ENCODE measurements at regions not wholly inside any gene's neighbourhood (a gene's known extent, or its start where the extent isn't known, plus 50 kb on each side); places are given as distances from the start of the nearest gene placed in this dataset.

GRCh38 chr5:155270725-155271124 lies 257.2 kb downstream of the KIF4B start:
- H3K4me3 Mint-ChIP-seq, result no peak overlapping the region
- H3K9me3 Mint-ChIP-seq, result peaks cover 32% of the 10 kb centered on the region
- TF ChIP-seq, protein P1, sequence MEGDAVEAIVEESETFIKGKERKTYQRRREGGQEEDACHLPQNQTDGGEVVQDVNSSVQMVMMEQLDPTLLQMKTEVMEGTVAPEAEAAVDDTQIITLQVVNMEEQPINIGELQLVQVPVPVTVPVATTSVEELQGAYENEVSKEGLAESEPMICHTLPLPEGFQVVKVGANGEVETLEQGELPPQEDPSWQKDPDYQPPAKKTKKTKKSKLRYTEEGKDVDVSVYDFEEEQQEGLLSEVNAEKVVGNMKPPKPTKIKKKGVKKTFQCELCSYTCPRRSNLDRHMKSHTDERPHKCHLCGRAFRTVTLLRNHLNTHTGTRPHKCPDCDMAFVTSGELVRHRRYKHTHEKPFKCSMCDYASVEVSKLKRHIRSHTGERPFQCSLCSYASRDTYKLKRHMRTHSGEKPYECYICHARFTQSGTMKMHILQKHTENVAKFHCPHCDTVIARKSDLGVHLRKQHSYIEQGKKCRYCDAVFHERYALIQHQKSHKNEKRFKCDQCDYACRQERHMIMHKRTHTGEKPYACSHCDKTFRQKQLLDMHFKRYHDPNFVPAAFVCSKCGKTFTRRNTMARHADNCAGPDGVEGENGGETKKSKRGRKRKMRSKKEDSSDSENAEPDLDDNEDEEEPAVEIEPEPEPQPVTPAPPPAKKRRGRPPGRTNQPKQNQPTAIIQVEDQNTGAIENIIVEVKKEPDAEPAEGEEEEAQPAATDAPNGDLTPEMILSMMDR (IDR thresholded peaks at IDR 0.05), result no peak
- no peak overlapping the region for H3K27ac Mint-ChIP-seq
- no peaks in the 10 kb centered on the region for H3K36me3 Mint-ChIP-seq (ENCODE audit: low read depth)
- no peaks in the 10 kb centered on the region for H3K4me1 Mint-ChIP-seq (ENCODE audit: low read depth)
- H3K27me3 Mint-ChIP-seq (ENCODE audit: insufficient read depth), result peaks cover 3% of the 10 kb centered on the region; the same call in 1 of the 2 replicates
- no peak for DNase-seq

GRCh38 chr5:155274484-155274883 lies 260.9 kb downstream of the KIF4B start:
- peaks cover 42% of the 10 kb centered on the region for H3K9me3 Mint-ChIP-seq
- peaks cover 3% of the 10 kb centered on the region; the same call in 1 of the 2 replicates for H3K27me3 Mint-ChIP-seq (ENCODE audit: insufficient read depth)
- no peak for DNase-seq
- H3K27ac Mint-ChIP-seq, result no peak overlapping the region
- no peaks in the 10 kb centered on the region for H3K4me1 Mint-ChIP-seq (ENCODE audit: low read depth)
- TF ChIP-seq, protein P1 (IDR thresholded peaks at IDR 0.05), result no peak
- H3K4me3 Mint-ChIP-seq, result no peak overlapping the region
- H3K36me3 Mint-ChIP-seq (ENCODE audit: low read depth), result no peaks in the 10 kb centered on the region

DNA sequence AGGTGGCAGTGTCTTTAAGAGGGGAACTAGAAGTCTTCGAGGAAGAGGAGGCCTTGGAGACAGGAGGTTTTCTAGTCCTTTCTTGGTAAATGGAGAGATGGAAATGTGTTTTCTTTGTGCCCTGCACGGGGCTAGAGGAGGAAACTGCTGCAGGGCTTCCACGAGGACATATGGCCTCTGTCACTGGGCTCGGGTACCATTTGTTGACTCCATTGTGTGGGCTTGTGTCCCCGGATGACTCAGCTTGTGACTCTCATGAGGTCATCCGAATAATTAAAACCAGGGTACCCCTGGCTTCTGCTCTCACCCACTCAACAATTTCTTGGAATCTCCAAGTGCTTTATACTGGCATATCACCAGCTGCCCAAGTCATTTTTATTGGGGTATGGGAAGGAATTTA lies 261.7 kb downstream of the KIF4B start:
- H3K27ac Mint-ChIP-seq, result no peak overlapping the region
- H3K4me1 Mint-ChIP-seq (ENCODE audit: low read depth), result no peaks in the 10 kb centered on the region

DNA sequence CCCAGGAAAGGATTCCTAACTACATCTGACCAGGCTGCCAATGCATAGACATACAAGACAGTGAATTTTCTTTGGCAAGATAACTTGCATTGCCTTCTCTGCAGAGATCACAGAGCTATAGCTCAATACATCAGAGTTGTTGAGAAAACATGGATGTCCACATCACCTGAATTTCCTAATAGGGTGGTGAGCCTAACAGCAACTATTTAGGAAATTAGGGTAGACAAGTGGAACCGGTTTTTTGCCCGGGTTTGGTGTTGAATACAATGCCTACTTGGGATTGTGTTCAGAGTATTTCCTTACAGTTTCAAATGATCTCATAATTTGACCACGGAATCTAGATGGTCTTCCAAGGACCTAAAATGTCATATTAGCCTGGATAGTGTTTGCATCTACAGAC lies 262.7 kb downstream of the KIF4B start:
- TF ChIP-seq, protein P1 (IDR thresholded peaks at IDR 0.05), result no peak
- H3K4me3 Mint-ChIP-seq, result no peak overlapping the region
- H3K9me3 Mint-ChIP-seq, result peaks cover 44% of the 10 kb centered on the region
- H3K27me3 Mint-ChIP-seq (ENCODE audit: insufficient read depth), result peaks cover 3% of the 10 kb centered on the region; the same call in 1 of the 2 replicates
- H3K4me1 Mint-ChIP-seq (ENCODE audit: low read depth), result no peaks in the 10 kb centered on the region
- no peak overlapping the region for H3K27ac Mint-ChIP-seq
- no peaks in the 10 kb centered on the region for H3K36me3 Mint-ChIP-seq (ENCODE audit: low read depth)
- DNase-seq, result no peak

More for the DNA sequence above, 261.7 kb downstream of the KIF4B start:
- TF ChIP-seq, protein P1 (IDR thresholded peaks at IDR 0.05), result no peak
- Mint-ChIP-seq H3K27me3 (ENCODE audit: insufficient read depth) (peaks cover 3% of the 10 kb centered on the region; the same call in 1 of the 2 replicates), H3K9me3 (peaks cover 42% of the 10 kb centered on the region), H3K4me3 (no peak overlapping the region), H3K36me3 (ENCODE audit: low read depth) (no peaks in the 10 kb centered on the region)
- DNase-seq, result no peak

- peaks cover under 1% of the 10 kb centered on the region; the same call in 1 of the 2 replicates for H3K27me3 Mint-ChIP-seq (ENCODE audit: insufficient read depth)
- DNase-seq, result no peak
- TF ChIP-seq, protein P1 (IDR thresholded peaks at IDR 0.05), result no peak
- H3K9me3 Mint-ChIP-seq, result peaks cover 45% of the 10 kb centered on the region
- H3K4me3 Mint-ChIP-seq, result no peak overlapping the region
- no peaks in the 10 kb centered on the region for H3K4me1 Mint-ChIP-seq (ENCODE audit: low read depth)
- no peak overlapping the region for H3K27ac Mint-ChIP-seq
- H3K36me3 Mint-ChIP-seq (ENCODE audit: low read depth), result no peaks in the 10 kb centered on the region
These were observed 265.0 kb downstream of the KIF4B start for GRCh38 chr5:155278532-155278931.
